ENCODE measurements at regions not wholly inside any gene's neighbourhood (a gene's known extent, or its start where the extent isn't known, plus 50 kb on each side); places are given as distances from the start of the nearest gene placed in this dataset.

DNA sequence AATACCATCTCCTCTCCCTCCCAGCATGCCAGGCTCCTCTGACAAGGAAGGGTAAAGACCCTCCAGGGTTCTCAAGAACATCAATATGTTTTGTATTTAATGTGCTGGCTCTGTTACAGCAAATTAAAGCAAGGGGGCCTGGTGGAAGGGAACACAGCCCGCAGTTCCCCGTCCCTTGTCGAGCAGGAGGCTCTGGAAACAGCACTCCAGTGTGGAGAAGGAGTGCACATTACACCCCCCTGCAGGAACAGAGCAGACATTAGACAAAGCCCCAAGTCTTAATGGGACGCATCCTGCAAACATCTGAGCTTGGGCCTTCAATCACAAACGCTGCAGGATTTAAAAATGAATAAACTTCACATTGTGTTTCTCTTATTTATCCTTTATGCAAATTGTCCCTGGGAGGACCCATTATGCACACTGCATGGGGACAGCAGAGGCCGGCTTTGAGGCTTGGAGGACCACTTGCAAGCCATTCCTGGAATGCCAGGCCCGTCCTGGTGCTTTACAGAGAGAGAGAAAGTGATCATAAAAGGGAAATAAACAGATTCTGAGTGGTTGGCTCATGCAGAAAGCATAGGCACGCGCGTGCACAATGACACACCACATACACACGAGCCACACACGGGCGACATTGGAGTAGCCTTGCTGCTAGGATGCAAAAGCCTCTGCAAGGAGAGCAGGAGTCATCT is 328.7 kb downstream of the SMAD2 start:
- no peaks in the 10 kb centered on the region for H3K9me3 ChIP-seq (ENCODE audit: low read length)
- no peak overlapping the region for H3K4me3 Mint-ChIP-seq
- H3K27me3 ChIP-seq (ENCODE audit: insufficient read depth, low read length, poor library complexity, severe bottlenecking): no peaks in the 10 kb centered on the region
- H3K27ac ChIP-seq (ENCODE audit: low read depth, low read length): no peak overlapping the region
- H3K4me1 Mint-ChIP-seq: no peaks in the 10 kb centered on the region
- no peak for DNase-seq
- peaks cover 0 to 3% (median 0%) of the 10 kb centered on the region in 5 donors for H3K9me3 Mint-ChIP-seq
- H3K36me3 ChIP-seq (ENCODE audit: insufficient read depth, low read length): no peaks in the 10 kb centered on the region
- no peak overlapping the region for H3K4me3 ChIP-seq (ENCODE audit: low read length)
- H3K36me3 Mint-ChIP-seq: no peaks in the 10 kb centered on the region
- peaks cover 0 to 1% of the 10 kb centered on the region in 2 donors for H3K27me3 Mint-ChIP-seq
- POLR2A ChIA-PET: no interaction called here
- H3K27ac Mint-ChIP-seq: no peak overlapping the region
- CTCF ChIA-PET: no interaction called here
- no peaks in the 10 kb centered on the region for H3K4me1 ChIP-seq (ENCODE audit: insufficient read depth, low read length)

DNA sequence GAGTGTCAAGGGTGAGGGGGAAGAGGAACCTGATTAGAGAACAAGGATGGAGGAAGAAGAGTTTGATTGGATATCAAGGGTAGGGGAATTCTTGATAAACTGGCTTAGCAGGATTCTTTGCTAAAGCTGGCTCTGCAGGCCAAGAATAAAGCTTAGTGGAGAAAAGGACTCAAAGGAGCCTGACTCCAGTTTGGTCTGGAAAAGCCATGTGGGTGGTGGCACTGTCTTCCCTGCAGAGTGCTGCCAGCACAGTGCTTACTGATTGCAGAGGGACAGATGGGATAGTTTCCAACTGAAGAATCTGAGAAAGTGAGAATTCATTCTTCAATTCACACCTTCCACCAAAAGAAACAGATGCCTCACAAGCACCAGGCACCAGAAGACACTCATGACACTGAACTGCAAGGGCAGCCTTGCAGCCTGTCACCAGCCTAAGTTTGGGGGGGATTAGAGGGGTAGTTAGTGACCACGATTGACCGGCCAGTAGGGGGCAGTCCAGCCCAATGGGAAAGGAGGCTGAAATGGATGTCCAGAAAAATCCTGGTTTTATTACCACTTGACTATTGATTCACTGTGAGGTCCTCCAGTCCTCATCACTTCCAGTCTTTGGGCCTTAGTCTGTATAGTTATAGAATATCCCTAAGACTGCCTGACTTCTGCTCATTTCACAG is 334.5 kb downstream of the SMAD2 start:
- POLR2A ChIA-PET: no interaction called here
- CTCF ChIA-PET: no interaction called here

DNA sequence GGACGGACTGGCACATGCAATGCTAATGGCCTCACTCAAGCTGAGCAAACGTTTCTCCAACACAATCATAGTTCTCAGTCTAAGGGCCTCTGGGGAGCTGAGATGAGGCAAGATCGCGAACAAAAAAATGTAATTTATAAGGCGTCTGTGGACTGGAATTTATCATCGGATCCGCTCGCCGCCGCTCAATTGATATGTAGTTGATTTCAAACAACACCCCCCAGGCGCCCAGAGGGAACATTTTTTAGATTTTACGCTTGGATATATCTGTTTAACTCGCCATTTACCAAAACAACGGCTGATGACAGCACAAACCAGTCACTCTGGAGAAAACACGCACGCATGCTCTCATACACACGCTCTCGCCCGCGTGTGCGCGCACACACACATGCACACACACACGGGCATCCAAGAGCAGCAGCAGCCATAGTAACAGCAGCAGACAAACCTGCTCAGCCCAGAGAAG is 335.8 kb downstream of the SMAD2 start:
- Mint-ChIP-seq H3K27me3 (peaks cover 11 to 27% of the 10 kb centered on the region in 2 donors), H3K4me3 (no peak overlapping the region), H3K4me1 (no peaks in the 10 kb centered on the region), H3K36me3 (no peaks in the 10 kb centered on the region), H3K9me3 (peaks cover 0 to 4% (median 0%) of the 10 kb centered on the region in 5 donors), H3K27ac (no peak overlapping the region)
- no peaks in the 10 kb centered on the region for H3K27me3 ChIP-seq (ENCODE audit: insufficient read depth, low read length, poor library complexity, severe bottlenecking)
- CTCF ChIA-PET: no interaction called here
- no peaks in the 10 kb centered on the region for H3K9me3 ChIP-seq (ENCODE audit: low read length)
- H3K4me3 ChIP-seq (ENCODE audit: low read length): no peak overlapping the region
- no peaks in the 10 kb centered on the region for H3K36me3 ChIP-seq (ENCODE audit: insufficient read depth, low read length)
- H3K27ac ChIP-seq (ENCODE audit: low read depth, low read length): no peak overlapping the region
- H3K4me1 ChIP-seq (ENCODE audit: insufficient read depth, low read length): no peaks in the 10 kb centered on the region
- POLR2A ChIA-PET: no interaction called here
- DNase-seq: no peak

More for the DNA sequence above, 334.5 kb downstream of the SMAD2 start:
- peak in 1 of 5 donors; percentile 2 for DNase-seq
- Mint-ChIP-seq H3K27ac (no peak overlapping the region), H3K27me3 (peaks cover 12 to 27% of the 10 kb centered on the region in 2 donors), H3K4me1 (no peaks in the 10 kb centered on the region), H3K4me3 (no peak overlapping the region), H3K36me3 (no peaks in the 10 kb centered on the region), H3K9me3 (peaks cover 0 to 4% (median 0%) of the 10 kb centered on the region in 5 donors)
- no peaks in the 10 kb centered on the region for H3K27me3 ChIP-seq (ENCODE audit: insufficient read depth, low read length, poor library complexity, severe bottlenecking)
- H3K9me3 ChIP-seq (ENCODE audit: low read length): no peaks in the 10 kb centered on the region
- H3K36me3 ChIP-seq (ENCODE audit: insufficient read depth, low read length): no peaks in the 10 kb centered on the region
- H3K27ac ChIP-seq (ENCODE audit: low read depth, low read length): no peak overlapping the region
- no peaks in the 10 kb centered on the region for H3K4me1 ChIP-seq (ENCODE audit: insufficient read depth, low read length)
- no peak overlapping the region for H3K4me3 ChIP-seq (ENCODE audit: low read length)

DNA sequence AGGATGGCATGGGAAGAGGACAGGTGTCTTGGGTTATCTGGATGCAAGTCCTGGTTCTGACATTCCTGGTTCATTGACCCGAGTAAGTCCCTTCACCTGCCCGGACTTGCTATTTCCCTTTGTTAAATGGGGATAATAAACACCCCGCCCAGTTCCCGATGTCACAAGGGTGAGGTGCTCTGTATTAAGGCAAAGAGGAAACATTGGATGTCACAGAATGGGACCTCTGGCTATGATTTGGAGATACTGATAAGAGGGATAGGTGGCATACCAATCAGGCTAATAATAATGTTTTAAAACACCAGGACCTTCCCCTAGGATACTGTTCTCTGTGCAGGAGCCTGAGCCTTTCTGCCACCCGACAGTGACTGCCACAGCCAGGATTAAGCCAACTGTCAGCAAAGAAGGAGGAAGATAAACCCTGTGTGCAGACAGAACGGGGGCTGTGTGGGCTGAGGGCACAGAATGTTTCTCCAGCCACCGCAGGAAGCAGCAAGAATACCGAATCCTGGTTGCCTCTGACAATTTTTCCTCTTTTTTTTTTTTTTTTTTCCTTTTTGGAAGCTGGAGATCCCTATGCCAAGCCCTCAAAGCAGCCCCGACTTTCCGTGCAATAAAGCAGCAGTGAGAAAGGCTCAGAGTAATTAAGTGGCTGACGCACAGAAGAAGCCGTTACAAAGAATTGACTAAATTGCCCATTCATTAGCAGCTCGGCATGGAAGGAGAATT is 336.6 kb downstream of the SMAD2 start:
- H3K4me1 ChIP-seq (ENCODE audit: insufficient read depth, low read length): no peaks in the 10 kb centered on the region
- POLR2A ChIA-PET: no interaction called here
- no peaks in the 10 kb centered on the region for H3K36me3 ChIP-seq (ENCODE audit: insufficient read depth, low read length)
- CTCF ChIA-PET: no interaction called here
- H3K27me3 Mint-ChIP-seq: peaks cover 11 to 27% of the 10 kb centered on the region in 2 donors
- no peaks in the 10 kb centered on the region for H3K4me1 Mint-ChIP-seq
- peaks cover 0 to 4% (median 0%) of the 10 kb centered on the region in 5 donors for H3K9me3 Mint-ChIP-seq
- no peak overlapping the region for H3K27ac Mint-ChIP-seq
- no peak overlapping the region for H3K4me3 Mint-ChIP-seq
- H3K27me3 ChIP-seq (ENCODE audit: insufficient read depth, low read length, poor library complexity, severe bottlenecking): no peaks in the 10 kb centered on the region
- H3K36me3 Mint-ChIP-seq: no peaks in the 10 kb centered on the region
- no peak for DNase-seq
- H3K4me3 ChIP-seq (ENCODE audit: low read length): no peak overlapping the region
- H3K27ac ChIP-seq (ENCODE audit: low read depth, low read length): no peak overlapping the region
- no peaks in the 10 kb centered on the region for H3K9me3 ChIP-seq (ENCODE audit: low read length)

DNA sequence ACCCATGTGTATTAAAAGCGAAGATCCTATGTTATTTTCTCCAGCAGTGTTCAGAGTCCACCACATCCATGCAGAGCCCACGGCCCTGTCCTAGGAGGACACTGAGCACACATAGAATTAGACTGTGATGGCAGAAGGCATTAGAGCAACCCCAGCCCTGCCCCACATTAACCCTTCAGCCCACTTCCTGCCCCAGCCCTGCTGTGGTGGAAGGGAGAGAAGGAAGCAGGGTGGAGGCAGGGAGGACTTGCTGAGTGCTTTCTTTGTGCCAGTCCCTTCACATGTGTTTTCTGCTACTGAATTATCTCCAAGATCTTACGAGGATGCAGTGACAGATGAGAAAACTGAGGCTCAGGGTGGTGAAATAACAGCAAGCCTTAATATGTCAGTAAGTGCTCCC is 339.0 kb downstream of the SMAD2 start:
- Histone ChIP-seq H3K36me3 (ENCODE audit: insufficient read depth, low read length) (no peaks in the 10 kb centered on the region), H3K9me3 (ENCODE audit: low read length) (no peaks in the 10 kb centered on the region), H3K27ac (ENCODE audit: low read depth, low read length) (no peak overlapping the region), H3K4me1 (ENCODE audit: insufficient read depth, low read length) (no peaks in the 10 kb centered on the region), H3K27me3 (ENCODE audit: insufficient read depth, low read length, poor library complexity, severe bottlenecking) (no peaks in the 10 kb centered on the region), H3K4me3 (ENCODE audit: low read length) (no peak overlapping the region)
- H3K36me3 Mint-ChIP-seq: no peaks in the 10 kb centered on the region
- CTCF ChIA-PET: no interaction called here
- no peak overlapping the region for H3K27ac Mint-ChIP-seq
- no peaks in the 10 kb centered on the region for H3K4me1 Mint-ChIP-seq
- POLR2A ChIA-PET: no interaction called here
- H3K4me3 Mint-ChIP-seq: no peak overlapping the region
- peaks cover 0 to 4% (median 0%) of the 10 kb centered on the region in 5 donors for H3K9me3 Mint-ChIP-seq
- peaks cover 11 to 27% of the 10 kb centered on the region in 2 donors for H3K27me3 Mint-ChIP-seq
- no peak for DNase-seq

DNA sequence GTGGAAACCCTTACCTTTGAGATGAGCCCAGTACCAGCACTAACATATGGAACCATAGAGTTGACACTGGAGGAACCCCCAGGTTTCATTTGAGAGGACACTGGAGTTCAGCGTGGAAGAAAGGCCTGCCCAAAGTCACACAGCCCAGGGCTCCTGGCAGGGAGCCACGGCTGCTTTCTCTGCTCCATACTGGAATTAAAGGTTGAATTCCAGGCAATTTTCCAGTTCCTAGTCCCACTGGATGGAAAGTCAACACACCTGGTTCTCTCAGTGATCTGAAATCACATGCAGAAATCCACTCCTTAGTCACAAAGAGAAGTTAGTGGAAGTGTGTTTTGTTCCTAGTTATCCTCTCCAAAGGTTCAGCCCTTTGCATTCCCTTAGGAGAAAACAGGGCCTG is 336.1 kb upstream of the SKOR2 start:
- Histone ChIP-seq H3K27ac (ENCODE audit: low read depth, low read length) (no peak overlapping the region), H3K36me3 (ENCODE audit: insufficient read depth, low read length) (no peaks in the 10 kb centered on the region), H3K4me1 (ENCODE audit: insufficient read depth, low read length) (no peaks in the 10 kb centered on the region), H3K4me3 (ENCODE audit: low read length) (no peak overlapping the region), H3K9me3 (ENCODE audit: low read length) (no peaks in the 10 kb centered on the region), H3K27me3 (ENCODE audit: insufficient read depth, low read length, poor library complexity, severe bottlenecking) (no peaks in the 10 kb centered on the region)
- DNase-seq: no peak
- POLR2A ChIA-PET: no interaction called here
- no peak overlapping the region for H3K27ac Mint-ChIP-seq
- H3K9me3 Mint-ChIP-seq: no peaks in the 10 kb centered on the region
- H3K36me3 Mint-ChIP-seq: no peaks in the 10 kb centered on the region
- CTCF ChIA-PET: no interaction called here
- H3K4me1 Mint-ChIP-seq: no peaks in the 10 kb centered on the region
- H3K27me3 Mint-ChIP-seq: peaks cover 2 to 6% of the 10 kb centered on the region in 2 donors
- no peak overlapping the region for H3K4me3 Mint-ChIP-seq

DNA sequence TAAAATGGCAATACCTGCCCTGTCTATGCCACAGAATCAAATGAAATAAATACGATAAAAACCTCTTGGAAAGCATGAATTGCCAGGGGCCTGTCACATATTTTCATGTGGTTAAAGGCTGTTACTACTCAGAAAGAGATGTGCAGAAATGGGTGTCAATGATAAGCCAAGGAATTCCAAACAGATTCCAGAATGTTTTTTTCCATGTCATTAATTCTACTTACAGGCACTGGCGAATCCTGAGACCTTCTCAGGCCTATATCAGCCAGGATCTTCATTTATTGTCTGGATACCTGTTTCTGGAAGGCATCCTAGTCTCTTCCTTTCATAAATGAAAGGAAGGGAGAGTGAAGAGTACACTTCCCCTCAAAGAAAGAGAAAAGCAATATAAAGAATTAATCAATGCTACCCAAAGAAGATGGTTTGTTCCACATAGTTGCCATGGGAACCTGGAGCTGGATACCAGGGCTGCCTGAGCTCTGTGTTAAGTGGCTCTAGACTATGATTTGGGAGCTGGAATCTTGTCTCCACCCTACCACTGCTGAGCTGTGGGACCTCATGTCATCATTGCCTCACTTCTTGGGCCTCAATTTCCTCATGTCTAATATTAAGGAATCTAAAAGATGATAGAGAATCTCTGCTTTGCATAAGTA is 335.1 kb upstream of the SKOR2 start:
- no peak overlapping the region for H3K4me3 ChIP-seq (ENCODE audit: low read length)

DNA sequence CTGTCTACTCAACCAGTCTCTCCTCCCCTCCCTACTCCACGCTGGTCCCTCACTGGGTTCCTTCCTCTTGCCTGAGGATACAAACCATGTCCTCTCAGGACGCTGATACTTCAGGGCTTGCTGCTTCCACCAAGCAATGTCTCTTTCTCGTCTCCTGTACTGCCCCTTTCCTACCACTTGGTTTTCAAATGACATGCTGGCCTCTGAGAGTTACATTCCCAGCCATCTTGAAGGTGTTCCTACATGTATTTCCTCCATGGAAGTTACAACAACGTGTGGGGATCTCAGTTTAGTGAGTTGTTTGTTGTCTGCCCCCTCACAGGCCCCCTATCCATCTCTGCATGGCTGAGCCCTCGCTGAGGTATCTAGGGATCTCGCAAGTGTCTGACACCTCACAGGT is 334.5 kb upstream of the SKOR2 start:
- H3K27ac ChIP-seq (ENCODE audit: low read depth, low read length): no peak overlapping the region
- CTCF ChIA-PET: no interaction called here
- DNase-seq: no peak
- H3K27me3 ChIP-seq (ENCODE audit: insufficient read depth, low read length, poor library complexity, severe bottlenecking): no peaks in the 10 kb centered on the region
- POLR2A ChIA-PET: no interaction called here
- H3K36me3 ChIP-seq (ENCODE audit: insufficient read depth, low read length): no peaks in the 10 kb centered on the region
- Mint-ChIP-seq H3K4me3 (no peak overlapping the region), H3K27ac (no peak overlapping the region), H3K9me3 (no peaks in the 10 kb centered on the region), H3K27me3 (no peaks in the 10 kb centered on the region), H3K36me3 (no peaks in the 10 kb centered on the region), H3K4me1 (no peaks in the 10 kb centered on the region)
- no peaks in the 10 kb centered on the region for H3K9me3 ChIP-seq (ENCODE audit: low read length)
- no peak overlapping the region for H3K4me3 ChIP-seq (ENCODE audit: low read length)
- H3K4me1 ChIP-seq (ENCODE audit: insufficient read depth, low read length): no peaks in the 10 kb centered on the region

More for the DNA sequence above, 335.1 kb upstream of the SKOR2 start:
- Mint-ChIP-seq H3K36me3 (no peaks in the 10 kb centered on the region), H3K4me3 (no peak overlapping the region), H3K27me3 (peaks cover 0 to under 1% of the 10 kb centered on the region in 2 donors), H3K9me3 (no peaks in the 10 kb centered on the region), H3K4me1 (no peaks in the 10 kb centered on the region), H3K27ac (no peak overlapping the region)
- no peaks in the 10 kb centered on the region for H3K4me1 ChIP-seq (ENCODE audit: insufficient read depth, low read length)
- no peak for DNase-seq
- ChIA-PET POLR2A (no interaction called here), CTCF (no interaction called here)
- H3K27me3 ChIP-seq (ENCODE audit: insufficient read depth, low read length, poor library complexity, severe bottlenecking): no peaks in the 10 kb centered on the region
- H3K9me3 ChIP-seq (ENCODE audit: low read length): no peaks in the 10 kb centered on the region
- H3K36me3 ChIP-seq (ENCODE audit: insufficient read depth, low read length): no peaks in the 10 kb centered on the region
- H3K27ac ChIP-seq (ENCODE audit: low read depth, low read length): no peak overlapping the region

Data from CD8-positive, alpha-beta memory T cell (primary cell).